Hindlimb muscle (tissue), 1 donor: ENCODE measurements at regions not wholly inside any gene's neighbourhood (a gene's known extent, or its start where the extent isn't known, plus 50 kb on each side); places are given as distances from the start of the nearest gene placed in this dataset.
A peak's percentile ranks its signal among the peaks of the same experiment; 100 is the strongest.
"Not testable (repeated sequence)": the region's sequence is repeated elsewhere in the genome, so short reads cannot be mapped to it uniquely, and the experiment has no call there.

Experiments used
- DNase-seq: peaks from one replicate; pipeline ENCODE4 v3.0.0-alpha.2; 2013

- DNase-seq = not testable (repeated sequence)
Observed at GRCh38 chr6:75031102-75031501, 174.8 kb downstream of the COL12A1 start.

- DNase-seq = no peak
Observed at GRCh38 chr6:75029333-75029732, 176.5 kb downstream of the COL12A1 start.

- DNase-seq = no peak
Observed at GRCh38 chr6:75025371-75025770, 180.5 kb downstream of the COL12A1 start.

- no peak for DNase-seq
Observed at GRCh38 chr6:75024828-75025227, 181.0 kb downstream of the COL12A1 start.

- no peak for DNase-seq
Observed at GRCh38 chr6:75023634-75024033, 182.2 kb downstream of the COL12A1 start.

- no peak for DNase-seq
Observed at GRCh38 chr6:75020971-75021370, 184.9 kb downstream of the COL12A1 start.

- DNase-seq = no peak
Observed at GRCh38 chr6:75020376-75020775, 185.5 kb downstream of the COL12A1 start.

GRCh38 chr6:75012018-75012417, 193.8 kb downstream of the COL12A1 start:
- no peak for DNase-seq

GRCh38 chr6:75003984-75004383, 201.9 kb downstream of the COL12A1 start:
- DNase-seq = not testable (repeated sequence)

GRCh38 chr6:74997646-74998045, 208.2 kb downstream of the COL12A1 start:
- DNase-seq = no peak

GRCh38 chr6:74993136-74993535, 212.7 kb downstream of the COL12A1 start:
- DNase-seq = peak; percentile 32

GRCh38 chr6:74991573-74992332, 214.1 kb downstream of the COL12A1 start:
- peak; percentile 60 for DNase-seq

GRCh38 chr6:74979065-74979766, 226.6 kb downstream of the COL12A1 start:
- no peak for DNase-seq

GRCh38 chr6:74976701-74977100, 229.2 kb downstream of the COL12A1 start:
- peak; percentile 30 for DNase-seq

GRCh38 chr6:74976026-74976425, 229.8 kb downstream of the COL12A1 start:
- no peak for DNase-seq

- DNase-seq = peak; percentile 42
Observed at GRCh38 chr6:74973591-74973990, 232.3 kb downstream of the COL12A1 start.

- no peak for DNase-seq
Observed at GRCh38 chr6:74971633-74972032, 234.2 kb downstream of the COL12A1 start.

GRCh38 chr6:74969591-74970267, 236.1 kb downstream of the COL12A1 start:
- no peak for DNase-seq

GRCh38 chr6:74967821-74968220, 238.0 kb downstream of the COL12A1 start:
- no peak for DNase-seq

GRCh38 chr6:74966712-74967111, 239.1 kb downstream of the COL12A1 start:
- DNase-seq = no peak

- DNase-seq = no peak
Observed at GRCh38 chr6:74964871-74965441, 240.9 kb downstream of the COL12A1 start.

- DNase-seq = no peak
Observed at GRCh38 chr6:74956559-74957428, 249.1 kb downstream of the COL12A1 start.
